ENCODE measurements at regions not wholly inside any gene's neighbourhood (a gene's known extent, or its start where the extent isn't known, plus 50 kb on each side); places are given as distances from the start of the nearest gene placed in this dataset.
A peak's percentile ranks its signal among the peaks of the same experiment; 100 is the strongest.

DNA sequence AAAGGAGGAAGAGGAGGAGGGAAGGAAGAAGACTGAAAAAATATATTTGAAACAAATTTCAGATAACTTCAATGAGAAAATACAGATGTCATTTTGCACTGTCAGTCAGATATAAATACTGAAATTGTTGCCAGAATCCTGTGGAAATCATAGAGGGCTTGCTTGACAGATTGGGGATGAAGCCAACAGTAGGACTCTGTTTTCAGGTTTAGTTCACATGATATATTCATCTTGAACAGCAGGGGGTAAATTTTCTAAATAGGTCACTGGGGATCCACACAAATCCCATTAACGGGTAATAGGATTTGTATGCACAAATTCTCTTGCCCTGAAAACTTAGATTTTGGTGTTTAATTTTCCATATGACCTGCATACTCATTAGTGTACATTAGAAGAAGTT is 103.3 kb upstream of the PCDH18 start:
- Histone ChIP-seq H2AFZ (0 out of 2 replicates have a peak overlapping the region, but pooled peaks have one; percentile 33), H3K36me3 (ENCODE audit: low read depth) (no peaks in the 10 kb centered on the region), H3K27ac (no peak overlapping the region), H3F3A (ENCODE audit: insufficient read depth) (peaks cover 7% of the 10 kb centered on the region; the same call in 1 of the 2 replicates), H4K20me1 (ENCODE audit: insufficient read depth) (no peaks in the 10 kb centered on the region), H3K27me3 (replicated peaks; ENCODE audit: insufficient read depth) (no peaks in the 10 kb centered on the region), H3K4me2 (ENCODE audit: unreplicated experiment) (no peak overlapping the region), H3K9me3 (ENCODE audit: low read depth) (no peaks in the 10 kb centered on the region), H3K9me2 (ENCODE audit: insufficient read depth) (no peaks in the 10 kb centered on the region; the same call in 1 of the 2 replicates), H3K9ac (no peak overlapping the region), H3K79me2 (ENCODE audit: insufficient read depth) (no peaks in the 10 kb centered on the region), H3K4me1 (ENCODE audit: insufficient read depth) (0 out of 2 replicates have a peak, but pooled peaks cover 6% of the 10 kb centered on the region), H3K4me3 (no peak overlapping the region)
- TF ChIP-seq EZH2phosphoT487 (IDR thresholded peaks at IDR 0.05; ENCODE audit: insufficient read depth, low read depth): no peak
- TF ChIP-seq EZH2 (IDR thresholded peaks at IDR 0.05; ENCODE audit: insufficient read depth, poor library complexity, severe bottlenecking): no peak
- 96 to 100% methylated on average over 1 of the region's 1 CpG for WGBS, 2 experiments (ENCODE audit: low coverage in 1 of 2, low lambda C conversion rate in 2 of 2, missing lambda C conversion rate in 2 of 2)
- no peak for DNase-seq
- in situ Hi-C loops (cut with MboI): no loop called here

- Histone ChIP-seq H3K4me1 (ENCODE audit: insufficient read depth) (0 out of 2 replicates have a peak, but pooled peaks cover 6% of the 10 kb centered on the region), H3K79me2 (ENCODE audit: insufficient read depth) (no peaks in the 10 kb centered on the region), H3K27me3 (replicated peaks; ENCODE audit: insufficient read depth) (no peaks in the 10 kb centered on the region), H3K4me3 (no peak overlapping the region), H3K9ac (no peak overlapping the region), H2AFZ (peak overlapping the region; percentile 33; the same call in 1 of the 2 replicates), H3F3A (ENCODE audit: insufficient read depth) (peaks cover 7% of the 10 kb centered on the region; the same call in 1 of the 2 replicates), H3K9me3 (ENCODE audit: low read depth) (no peaks in the 10 kb centered on the region), H4K20me1 (ENCODE audit: insufficient read depth) (no peaks in the 10 kb centered on the region), H3K4me2 (ENCODE audit: unreplicated experiment) (no peak overlapping the region), H3K27ac (no peak overlapping the region), H3K9me2 (ENCODE audit: insufficient read depth) (no peaks in the 10 kb centered on the region), H3K36me3 (ENCODE audit: low read depth) (no peaks in the 10 kb centered on the region)
- WGBS, 2 experiments (ENCODE audit: low coverage in 1 of 2, low lambda C conversion rate in 2 of 2, missing lambda C conversion rate in 2 of 2): 76 to 85% methylated on average over 3 of the region's 3 CpGs
- DNase-seq: peak; percentile 53
- no peak for TF ChIP-seq EZH2 (IDR thresholded peaks at IDR 0.05; ENCODE audit: insufficient read depth, poor library complexity, severe bottlenecking)
- TF ChIP-seq EZH2phosphoT487 (IDR thresholded peaks at IDR 0.05; ENCODE audit: insufficient read depth, low read depth): no peak
- in situ Hi-C loops (cut with MboI): no loop called here
Observed at GRCh38 chr4:137635108-137635507, 102.8 kb upstream of the PCDH18 start.

- H3K4me1 ChIP-seq (ENCODE audit: insufficient read depth): 0 out of 2 replicates have a peak, but pooled peaks cover 6% of the 10 kb centered on the region
- no peak overlapping the region for H3K4me2 ChIP-seq (ENCODE audit: unreplicated experiment)
- no peak overlapping the region for H2AFZ ChIP-seq
- no peak overlapping the region for H3K4me3 ChIP-seq
- TF ChIP-seq EZH2 (IDR thresholded peaks at IDR 0.05; ENCODE audit: insufficient read depth, poor library complexity, severe bottlenecking): no peak
- no peak for TF ChIP-seq EZH2phosphoT487 (IDR thresholded peaks at IDR 0.05; ENCODE audit: insufficient read depth, low read depth)
- H3K27ac ChIP-seq: no peak overlapping the region
- no peaks in the 10 kb centered on the region for H3K27me3 ChIP-seq (replicated peaks; ENCODE audit: insufficient read depth)
- no peaks in the 10 kb centered on the region for H3K36me3 ChIP-seq (ENCODE audit: low read depth)
- H3K9ac ChIP-seq: no peak overlapping the region
- no peak for DNase-seq
- no peaks in the 10 kb centered on the region for H3K79me2 ChIP-seq (ENCODE audit: insufficient read depth)
- H3F3A ChIP-seq (ENCODE audit: insufficient read depth): peaks cover 7% of the 10 kb centered on the region; the same call in 1 of the 2 replicates
- no peaks in the 10 kb centered on the region for H3K9me3 ChIP-seq (ENCODE audit: low read depth)
- H3K9me2 ChIP-seq (ENCODE audit: insufficient read depth): no peaks in the 10 kb centered on the region
- no peaks in the 10 kb centered on the region for H4K20me1 ChIP-seq (ENCODE audit: insufficient read depth)
- in situ Hi-C loops (cut with MboI): no loop called here
- 94 to 97% methylated on average over 1 of the region's 1 CpG for WGBS, 2 experiments (ENCODE audit: low coverage in 1 of 2, low lambda C conversion rate in 2 of 2, missing lambda C conversion rate in 2 of 2)
Observed at GRCh38 chr4:137632842-137633241, 100.5 kb upstream of the PCDH18 start.

DNA sequence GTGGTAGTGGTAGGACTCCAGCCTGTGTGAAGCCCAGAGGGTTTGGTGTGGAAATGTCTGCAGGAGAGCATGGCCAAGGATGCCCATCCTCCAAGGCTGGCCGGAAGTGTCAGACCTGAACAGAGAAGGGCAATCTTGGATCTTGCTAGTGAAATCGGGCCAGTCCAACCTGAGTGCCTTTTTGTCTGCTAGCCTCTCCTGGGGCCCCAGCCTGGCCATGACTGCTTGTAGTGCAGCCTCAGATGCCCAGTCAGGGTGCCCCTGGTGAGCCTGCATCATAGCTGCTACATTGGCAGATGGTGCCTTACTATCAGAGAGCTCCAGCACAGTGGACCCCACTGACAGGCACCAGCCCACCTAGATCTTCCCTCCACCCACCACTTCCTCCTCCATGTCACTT is 99.3 kb upstream of the PCDH18 start:
- no peak overlapping the region for H3K27ac ChIP-seq
- no peaks in the 10 kb centered on the region for H3K79me2 ChIP-seq (ENCODE audit: insufficient read depth)
- DNase-seq: no peak
- no peaks in the 10 kb centered on the region for H4K20me1 ChIP-seq (ENCODE audit: insufficient read depth)
- H3K4me2 ChIP-seq (ENCODE audit: unreplicated experiment): no peak overlapping the region
- H3K9ac ChIP-seq: no peak overlapping the region
- H3K27me3 ChIP-seq (replicated peaks; ENCODE audit: insufficient read depth): no peaks in the 10 kb centered on the region
- TF ChIP-seq EZH2 (IDR thresholded peaks at IDR 0.05; ENCODE audit: insufficient read depth, poor library complexity, severe bottlenecking): no peak
- TF ChIP-seq EZH2phosphoT487 (IDR thresholded peaks at IDR 0.05; ENCODE audit: insufficient read depth, low read depth): no peak
- H2AFZ ChIP-seq: no peak overlapping the region
- H3K9me3 ChIP-seq (ENCODE audit: low read depth): no peaks in the 10 kb centered on the region
- 0 out of 2 replicates have a peak, but pooled peaks cover 6% of the 10 kb centered on the region for H3K4me1 ChIP-seq (ENCODE audit: insufficient read depth)
- in situ Hi-C loops (cut with MboI): no loop called here
- 92 to 93% methylated on average over 2 of the region's 2 CpGs for WGBS, 2 experiments (ENCODE audit: low coverage in 1 of 2, low lambda C conversion rate in 2 of 2, missing lambda C conversion rate in 2 of 2)
- H3K4me3 ChIP-seq: no peak overlapping the region
- H3K9me2 ChIP-seq (ENCODE audit: insufficient read depth): no peaks in the 10 kb centered on the region; the same call in 1 of the 2 replicates
- no peaks in the 10 kb centered on the region for H3K36me3 ChIP-seq (ENCODE audit: low read depth)
- peaks cover 7% of the 10 kb centered on the region; the same call in 1 of the 2 replicates for H3F3A ChIP-seq (ENCODE audit: insufficient read depth)

All from GM23248 (cell line).